ENCODE measurements at regions not wholly inside any gene's neighbourhood (a gene's known extent, or its start where the extent isn't known, plus 50 kb on each side); places are given as distances from the start of the nearest gene placed in this dataset.

- TF ChIP-seq CTCF (tag by site-specific recombination; IDR thresholded peaks at IDR 0.05) = no peak
- TF ChIP-seq ZSCAN16 (tag by site-specific recombination; IDR thresholded peaks at IDR 0.05) = no peak
- no peak for TF ChIP-seq ZNF335 (tag by site-specific recombination; conservative IDR thresholded peaks at IDR 0.05)
- no peak for TF ChIP-seq ZNF423 (tag by site-specific recombination; IDR thresholded peaks at IDR 0.05)
- TF ChIP-seq ZNF433 (tag by site-specific recombination; IDR thresholded peaks at IDR 0.05; ENCODE audit: low read depth) = no peak
- TF ChIP-seq YY1 (tag by site-specific recombination; IDR thresholded peaks at IDR 0.05) = no peak
Observed at GRCh38 chr2:15867194-15868171, 72.9 kb upstream of the MYCN start.
